GM21447 (cell line): ENCODE measurements at regions not wholly inside any gene's neighbourhood (a gene's known extent, or its start where the extent isn't known, plus 50 kb on each side); places are given as distances from the start of the nearest gene placed in this dataset.

ENCODE experiments used
- ATAC-seq: cut with Tn5 transposase; IDR thresholded peaks from one replicate; pipeline ENCODE4 v1.9.1; 2021; ENCODE audit not compliant: unreplicated experiment

DNA sequence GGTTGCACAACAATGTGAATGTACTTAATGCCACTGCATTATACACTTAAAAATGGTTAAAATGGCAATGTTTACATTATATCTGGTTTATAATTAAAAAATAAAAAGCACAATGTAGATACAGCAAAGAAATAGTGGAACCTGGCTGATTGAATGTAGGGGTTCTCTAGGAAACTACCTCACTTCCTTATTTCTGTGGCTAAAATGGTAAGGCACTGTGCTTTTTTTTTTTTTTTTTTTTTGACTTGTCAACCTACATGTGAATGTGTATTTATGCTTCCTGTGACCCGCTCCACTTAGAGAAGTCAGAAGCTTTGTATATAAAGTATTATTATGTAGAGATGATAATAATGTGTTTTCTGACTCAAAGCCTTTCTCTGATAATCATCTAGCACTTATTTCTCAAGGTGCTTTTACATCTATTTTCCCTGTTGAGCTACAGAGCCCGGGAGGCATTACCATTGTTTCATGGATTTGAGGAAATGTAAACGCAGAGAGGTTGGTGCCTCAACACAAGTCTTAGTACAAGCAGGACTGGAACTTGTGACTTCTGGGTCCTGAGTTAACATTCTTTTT lies 55.0 kb downstream of the SOX4 start:
- ATAC-seq: peak; percentile 60

DNA sequence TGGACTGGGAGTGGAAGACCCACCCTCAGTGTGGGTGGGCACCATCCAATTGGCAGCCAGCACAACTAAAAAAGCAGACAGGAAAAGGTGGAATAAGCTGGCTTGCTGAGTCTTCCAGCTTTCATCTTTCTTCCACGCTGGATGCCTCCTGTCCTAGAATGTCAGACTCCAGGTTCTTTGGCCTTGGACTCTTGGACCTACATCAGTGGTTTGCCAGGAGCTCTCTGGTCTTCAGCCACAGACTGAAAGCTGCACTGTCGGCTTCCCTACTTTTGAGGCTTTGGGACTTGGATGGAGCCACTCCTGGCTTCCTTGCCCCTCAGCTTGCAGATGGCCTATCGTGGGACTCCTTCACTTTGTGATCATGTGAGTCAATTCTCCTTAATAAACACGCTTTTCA lies 59.8 kb downstream of the SOX4 start:
- ATAC-seq: no peak

DNA sequence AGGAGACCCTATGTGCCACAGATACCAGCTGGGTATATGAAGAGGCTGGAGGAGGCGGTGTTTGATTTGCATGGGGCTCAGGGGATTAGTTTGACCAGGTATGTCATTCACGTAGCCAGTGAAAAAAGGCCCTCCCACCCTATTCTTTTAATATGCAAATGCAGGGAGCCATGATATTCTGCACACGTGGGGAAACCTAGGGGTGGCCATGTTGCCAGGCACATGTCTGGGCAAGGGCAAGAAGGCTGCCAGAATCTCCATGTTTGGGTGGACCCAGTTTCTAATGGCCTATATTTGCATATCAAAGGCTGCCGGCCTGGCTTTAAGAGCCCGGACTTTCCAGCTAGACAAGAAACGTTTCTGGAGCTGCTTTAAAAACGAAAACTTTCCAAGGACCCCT lies 60.4 kb downstream of the SOX4 start:
- no peak for ATAC-seq

DNA sequence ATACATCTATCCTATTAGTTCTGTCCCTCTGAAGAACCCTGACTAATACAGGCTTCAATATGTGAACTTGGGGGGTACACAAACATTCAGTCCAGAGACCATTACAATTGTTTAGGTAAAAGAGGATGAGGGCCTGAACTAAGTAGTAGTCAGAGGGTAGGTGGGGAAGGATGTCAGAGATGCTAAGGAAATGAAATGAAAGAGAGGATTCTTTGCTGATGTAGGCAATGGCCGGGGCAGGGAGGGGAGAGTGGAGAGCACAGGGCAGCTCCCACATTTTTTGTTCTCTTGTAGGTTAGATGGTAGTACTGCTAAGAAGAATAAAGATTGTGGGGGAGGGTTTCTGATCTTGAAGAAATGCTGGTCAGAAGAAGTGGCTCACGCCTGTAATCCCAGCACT lies 60.8 kb downstream of the SOX4 start:
- ATAC-seq: no peak

DNA sequence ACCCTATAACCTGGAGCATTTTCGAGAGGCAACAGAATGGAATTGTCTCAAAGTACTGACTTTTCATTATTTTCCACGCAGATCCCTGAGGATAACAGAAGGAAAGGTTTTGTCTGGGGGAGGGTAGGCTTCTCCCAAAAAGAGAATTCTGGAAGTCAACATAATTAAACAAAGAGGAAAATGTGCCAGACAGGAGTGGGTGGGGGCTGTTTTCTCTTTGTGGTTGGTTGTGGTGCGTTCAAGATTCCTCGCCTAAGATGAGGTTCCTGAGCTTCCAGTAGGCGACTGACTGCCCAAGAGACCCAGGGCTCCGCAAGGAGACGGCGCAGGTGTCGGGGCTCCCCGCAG lies 70.4 kb downstream of the SOX4 start:
- no peak for ATAC-seq

DNA sequence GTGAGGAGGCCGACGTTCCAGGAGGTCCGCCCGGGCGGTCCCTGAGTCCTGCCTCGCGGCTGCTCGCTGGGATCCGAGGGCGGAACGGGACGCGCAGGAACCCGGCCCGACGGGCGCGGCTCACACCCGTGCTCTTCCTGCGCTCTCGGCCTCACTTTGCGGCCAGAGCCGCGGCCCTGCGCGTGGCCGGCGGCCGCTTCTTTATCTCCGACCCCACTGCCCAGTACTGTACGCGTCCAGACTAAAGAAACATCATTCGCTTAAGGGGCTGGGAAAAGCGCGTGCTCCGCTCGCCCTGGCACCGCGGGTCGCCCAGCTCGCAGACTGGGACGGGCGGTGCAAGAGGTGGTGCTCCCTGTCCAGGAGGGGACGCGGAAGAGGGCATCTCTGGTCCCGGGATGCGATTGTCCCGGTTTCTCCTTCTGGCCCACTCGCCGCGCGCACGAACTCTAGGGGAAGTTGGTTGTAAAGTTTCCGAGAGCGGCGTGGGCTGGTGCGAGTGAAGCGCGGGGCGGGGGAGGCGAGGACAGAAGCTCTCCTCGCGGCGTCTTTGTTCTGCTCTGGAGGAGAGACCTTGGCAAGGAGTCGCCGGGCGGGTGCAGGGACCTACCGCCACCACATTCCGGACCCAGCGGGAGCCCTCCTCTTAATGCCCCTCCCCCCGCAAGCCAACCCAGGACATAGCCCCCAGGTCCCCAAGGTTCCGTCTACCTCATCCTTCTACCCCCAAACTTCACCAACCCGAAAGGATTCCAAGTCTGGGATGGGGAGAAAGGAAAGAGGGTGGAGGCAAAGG lies 71.0 kb downstream of the SOX4 start:
- ATAC-seq: no peak

DNA sequence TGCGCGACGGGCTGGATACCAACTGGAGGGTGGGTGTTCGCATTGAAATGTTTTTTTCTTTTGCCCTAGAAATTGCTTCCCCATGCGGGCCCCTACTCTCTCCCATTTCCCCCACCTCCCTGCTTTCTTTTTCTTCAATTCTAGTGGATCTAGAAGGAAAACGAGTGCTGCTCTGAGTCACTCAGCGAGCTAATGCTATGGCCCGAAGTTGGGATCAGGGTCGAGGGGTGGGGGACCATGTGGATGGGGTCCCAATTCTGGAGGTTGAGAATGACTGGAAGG lies 71.5 kb downstream of the SOX4 start:
- no peak for ATAC-seq

DNA sequence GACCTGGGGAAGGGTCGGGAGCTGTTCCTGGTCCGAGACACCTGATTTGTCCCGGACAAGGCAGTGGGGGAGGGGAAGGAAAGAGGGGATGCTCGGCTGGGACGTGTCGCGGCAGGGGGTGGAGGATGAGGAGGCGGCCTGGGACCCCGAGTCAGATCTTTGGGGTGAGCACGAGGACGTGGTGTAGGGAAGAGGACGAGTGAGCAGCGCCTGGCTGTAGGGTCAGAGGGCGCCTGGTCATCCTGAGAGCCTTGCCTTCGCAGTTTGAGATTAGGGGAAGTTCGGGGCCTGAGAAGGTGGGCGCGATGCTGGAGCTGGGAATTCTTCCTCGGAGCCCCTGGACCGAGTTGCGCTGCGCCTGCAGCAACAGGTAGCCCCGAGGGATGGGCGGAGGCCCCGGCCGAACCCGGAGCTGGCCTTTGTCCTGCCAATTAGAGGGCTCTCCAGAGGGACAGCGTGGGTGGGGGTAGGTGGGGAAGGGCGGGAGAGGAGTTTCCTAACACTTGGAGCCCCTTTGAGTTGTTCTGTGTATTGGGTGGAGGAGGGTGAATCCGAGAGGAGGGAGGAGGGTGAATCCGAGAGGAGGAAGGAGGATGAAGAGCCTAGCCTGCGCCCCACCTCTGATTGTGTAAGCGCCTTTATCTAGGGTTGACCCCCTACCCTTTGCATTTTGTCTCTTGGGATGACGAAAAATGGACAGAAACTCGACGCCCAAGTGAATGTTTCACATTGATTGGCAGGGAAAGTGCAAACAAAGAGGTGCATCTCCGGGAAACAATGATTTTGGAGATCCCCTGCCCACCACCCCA lies 72.0 kb downstream of the SOX4 start:
- ATAC-seq: no peak

DNA sequence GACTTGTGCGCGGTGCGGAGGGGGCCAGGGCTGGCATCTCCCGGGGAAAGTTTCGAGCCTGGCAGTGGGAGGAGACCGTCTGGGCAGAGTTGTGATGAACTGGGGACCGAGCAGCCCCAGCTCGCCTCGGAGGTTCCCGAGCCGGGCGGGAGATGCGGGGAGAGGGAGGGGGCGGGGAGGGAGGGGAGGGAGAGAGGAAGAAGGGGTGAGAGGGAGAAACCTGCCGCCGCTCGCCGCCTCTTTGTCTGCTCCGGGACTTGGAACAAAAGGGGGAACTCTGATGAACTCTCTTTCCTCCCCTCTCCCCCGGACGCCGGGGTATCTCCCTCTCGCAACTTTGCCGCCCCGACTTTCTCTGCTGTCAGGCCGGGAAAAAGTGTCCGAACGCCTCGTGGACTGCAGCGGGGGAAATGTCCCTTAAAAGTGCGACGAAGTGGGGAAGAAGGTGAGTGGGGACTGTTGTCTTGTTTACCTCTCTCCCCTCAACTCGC lies 72.7 kb downstream of the SOX4 start:
- no peak for ATAC-seq

DNA sequence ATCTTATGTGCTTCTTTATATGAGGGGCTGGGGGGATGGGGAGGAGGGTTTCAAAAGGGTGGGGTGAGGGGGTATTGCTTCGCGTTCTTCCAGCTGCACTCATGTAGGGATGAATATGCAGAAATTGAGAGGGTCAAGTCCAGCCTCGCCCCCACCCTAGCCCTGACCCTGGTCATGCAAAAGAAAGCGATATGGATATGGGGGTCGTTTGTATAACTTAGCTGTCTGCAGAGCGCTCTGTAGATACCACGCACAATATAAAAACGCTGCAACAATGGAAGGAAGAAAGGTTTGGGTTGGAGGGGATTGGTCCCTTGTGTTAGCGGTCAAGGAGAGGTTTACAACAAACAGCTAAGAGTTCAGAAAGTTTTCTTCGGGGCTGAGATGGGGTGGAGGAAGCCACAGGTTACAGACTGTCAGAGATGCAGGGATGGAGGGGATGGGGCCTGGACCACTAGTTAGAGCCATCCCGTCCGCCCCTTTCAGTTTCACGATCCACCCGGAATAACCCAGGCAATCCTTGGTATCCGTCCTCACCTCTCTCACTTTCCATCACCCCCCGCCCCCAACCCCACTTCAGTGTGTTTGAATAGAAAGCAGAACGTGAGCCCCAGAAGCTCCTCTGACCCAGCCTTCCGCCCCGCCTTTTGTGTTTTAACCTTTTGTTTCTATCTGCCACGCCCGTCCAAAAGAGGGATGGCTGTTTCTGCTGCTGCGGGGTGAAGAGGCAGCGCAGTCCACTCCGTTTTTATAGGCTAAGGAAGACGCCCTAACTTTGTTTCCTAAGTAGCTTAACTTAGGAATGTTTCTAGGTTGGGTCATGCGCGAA lies 73.5 kb downstream of the SOX4 start:
- ATAC-seq: no peak

DNA sequence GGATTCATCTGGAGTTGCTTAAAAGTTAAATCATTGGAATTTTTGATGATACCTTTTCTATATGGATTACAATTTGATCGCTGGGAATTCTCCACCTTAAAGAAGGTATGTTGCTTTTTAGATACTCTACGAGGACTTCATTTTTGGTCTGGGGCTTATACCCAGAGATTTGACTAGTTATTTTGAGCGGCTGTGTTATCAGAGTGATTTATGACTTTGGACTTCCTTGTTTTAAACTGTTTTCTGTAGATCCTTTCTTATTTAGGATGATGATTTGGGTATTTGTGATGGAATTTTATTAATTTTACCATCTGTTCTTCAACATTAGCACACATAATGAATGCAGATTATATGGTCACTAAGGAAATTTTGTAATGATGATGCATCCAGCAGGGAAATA lies 75.2 kb downstream of the SOX4 start:
- ATAC-seq: no peak

DNA sequence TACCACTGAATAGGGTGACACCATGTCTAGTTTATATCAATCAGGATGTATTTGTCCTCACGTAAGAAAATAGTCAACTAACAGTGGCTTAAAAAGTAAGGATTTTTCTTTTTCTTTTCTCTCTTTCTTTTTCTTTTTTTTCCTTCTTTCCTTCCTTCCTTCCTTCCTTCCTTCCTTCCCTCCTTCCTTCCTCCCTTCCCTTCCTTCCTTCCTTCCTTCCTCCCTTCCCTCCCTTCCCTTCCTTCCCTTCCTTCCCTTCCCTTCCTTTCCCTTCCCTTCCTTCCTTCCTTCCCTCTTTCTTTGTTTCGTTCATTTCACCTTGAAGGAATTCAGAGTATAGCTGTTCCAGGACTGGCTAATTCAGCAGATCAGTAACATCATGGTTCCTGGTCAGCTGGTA lies 83.2 kb downstream of the SOX4 start:
- ATAC-seq: no peak

DNA sequence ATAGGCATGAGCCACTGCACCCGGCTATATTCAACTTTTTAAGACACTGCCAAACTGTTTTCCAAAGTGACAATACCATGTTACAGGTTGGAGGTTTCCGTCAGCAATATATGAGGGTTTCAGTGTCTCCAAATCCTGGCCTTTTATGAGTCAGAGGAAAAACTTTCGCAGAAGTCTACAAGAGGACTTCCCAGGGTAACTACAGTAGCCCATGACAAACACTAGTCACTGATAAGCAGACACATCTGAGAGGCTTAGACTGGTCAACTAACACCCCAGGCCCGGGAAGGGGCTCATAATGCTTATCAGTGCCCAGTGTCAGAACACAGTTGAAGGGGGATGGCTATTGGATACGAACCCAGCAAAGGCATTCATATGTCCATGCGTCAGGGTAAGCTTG lies 85.4 kb downstream of the SOX4 start:
- no peak for ATAC-seq

DNA sequence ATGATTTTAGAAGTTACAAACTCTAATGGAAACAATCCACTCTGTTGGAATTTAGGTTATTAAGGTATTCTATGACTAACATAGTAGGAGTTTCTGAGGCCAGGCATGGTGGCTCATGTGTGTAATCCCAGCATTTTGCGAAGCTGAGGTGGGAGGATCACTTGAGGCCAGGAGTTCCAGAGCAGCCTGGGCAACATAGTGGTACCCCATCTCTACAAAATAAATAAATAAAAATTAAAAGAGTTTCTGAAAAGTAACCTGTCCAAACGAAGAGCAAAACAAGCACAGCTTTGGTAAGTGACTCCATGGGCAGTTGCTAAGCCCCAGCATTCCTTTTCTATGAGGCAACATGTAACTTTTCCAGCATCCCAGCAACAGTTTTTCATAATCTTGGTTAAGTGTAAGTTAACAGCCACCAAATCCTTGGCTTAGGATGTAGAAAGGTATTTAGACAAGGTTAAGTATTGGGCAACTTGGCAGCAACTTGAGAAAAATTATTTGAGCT lies 86.3 kb downstream of the SOX4 start:
- no peak for ATAC-seq

DNA sequence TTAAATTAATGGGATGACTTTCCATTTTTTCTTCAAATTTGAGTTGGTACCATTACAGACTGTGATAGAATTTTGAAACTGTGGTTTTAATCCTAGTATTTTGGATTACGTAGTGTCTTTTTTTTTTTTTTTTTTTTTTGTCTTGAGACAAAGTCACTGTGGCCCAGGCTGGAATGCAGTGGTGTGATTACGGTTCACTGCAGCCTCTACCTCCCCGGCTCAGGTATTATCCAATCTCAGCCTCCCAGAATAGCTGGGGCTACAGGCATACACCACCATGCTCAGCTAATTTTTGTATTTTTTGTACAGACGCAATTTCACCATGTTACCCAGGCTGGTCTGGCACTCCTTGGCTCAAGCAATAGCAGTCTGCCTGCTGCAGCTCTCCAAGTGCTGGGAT lies 87.1 kb downstream of the SOX4 start:
- no peak for ATAC-seq

DNA sequence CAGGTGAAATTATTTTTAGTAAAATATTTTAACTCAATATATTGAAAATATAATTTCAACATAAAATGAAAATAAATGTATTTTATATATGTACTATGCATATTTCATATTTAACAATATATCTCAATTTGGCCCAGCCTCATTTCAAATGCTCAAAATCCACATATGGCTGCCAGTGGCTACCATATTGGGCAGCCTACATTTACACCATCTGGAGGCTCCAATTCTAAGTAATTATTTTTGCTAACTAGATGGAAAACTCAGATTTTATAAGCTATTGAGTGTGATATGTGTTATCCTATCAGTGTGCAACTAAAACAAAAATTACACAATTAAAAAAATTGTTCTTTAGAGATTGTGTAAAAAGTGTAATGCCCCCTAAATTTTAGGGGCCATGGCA lies 96.9 kb downstream of the SOX4 start:
- ATAC-seq: no peak

DNA sequence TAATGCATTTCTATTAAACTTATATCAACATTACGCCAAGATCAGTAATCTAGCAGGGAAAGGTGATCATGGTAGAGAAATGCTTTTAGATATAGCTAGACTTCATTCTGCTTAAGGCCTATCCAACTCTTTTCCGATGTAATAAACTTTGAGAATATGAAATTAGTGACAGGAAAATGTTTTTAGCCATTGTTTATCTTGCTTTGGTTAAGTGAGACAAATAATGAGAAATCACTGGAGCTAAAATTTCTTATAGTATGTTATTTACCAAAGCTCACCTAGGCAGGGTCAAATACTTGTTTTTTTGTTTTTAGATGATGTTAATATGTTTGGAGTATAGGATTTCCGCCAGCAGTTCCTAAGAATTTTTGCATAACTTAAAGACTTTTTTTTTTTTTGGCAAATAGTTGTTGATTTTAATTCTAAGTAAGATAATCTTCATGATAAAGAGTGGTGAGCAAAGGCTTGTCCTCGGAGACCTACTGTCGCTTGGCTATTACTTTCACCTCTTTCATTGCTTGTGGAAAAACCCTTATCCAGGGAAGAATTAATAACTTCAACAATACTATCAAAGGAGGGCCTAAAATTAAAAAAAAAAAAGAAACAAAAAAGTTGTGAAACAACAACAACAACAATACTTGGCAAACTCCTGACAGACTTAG lies 98.3 kb downstream of the SOX4 start:
- ATAC-seq: no peak

DNA sequence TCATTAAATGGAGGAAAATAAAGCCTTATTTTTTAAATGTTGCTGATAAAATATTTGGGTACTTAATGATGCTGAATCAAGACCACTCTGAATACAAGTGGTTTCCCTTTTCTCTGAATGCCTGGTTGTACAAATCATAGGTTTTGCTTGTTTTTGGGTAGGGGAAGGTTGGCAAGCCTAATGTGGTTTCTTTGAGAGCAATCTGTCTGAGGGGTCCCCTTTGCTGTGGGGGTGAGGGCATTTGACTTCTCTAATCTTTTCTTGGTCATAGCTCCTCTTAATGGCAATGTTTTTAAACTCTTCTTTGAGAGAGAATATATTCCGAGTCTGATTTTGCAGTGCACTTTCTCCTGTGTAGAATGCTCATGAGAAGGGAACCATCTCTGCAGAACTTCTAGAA lies 99.2 kb downstream of the SOX4 start:
- ATAC-seq: no peak

DNA sequence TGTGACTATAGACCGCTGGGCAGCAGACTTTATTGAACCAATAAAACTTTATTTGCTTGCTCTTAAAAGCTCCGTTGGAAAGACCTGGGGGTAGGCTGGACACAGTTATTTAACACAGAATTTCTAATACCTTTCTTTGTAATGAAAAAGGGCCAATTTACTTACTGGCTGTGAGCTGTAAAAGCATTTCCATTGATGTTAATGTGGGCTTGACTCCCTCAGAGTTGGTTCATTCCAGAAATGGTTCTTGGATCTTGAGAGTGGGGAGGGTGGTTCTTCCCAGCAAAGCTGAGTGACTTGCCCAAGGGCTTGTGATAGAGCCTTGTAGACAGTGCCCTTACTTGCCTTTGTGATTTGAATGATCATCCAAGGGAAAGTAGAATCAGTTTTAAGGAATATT lies 100.6 kb downstream of the SOX4 start:
- ATAC-seq: no peak

DNA sequence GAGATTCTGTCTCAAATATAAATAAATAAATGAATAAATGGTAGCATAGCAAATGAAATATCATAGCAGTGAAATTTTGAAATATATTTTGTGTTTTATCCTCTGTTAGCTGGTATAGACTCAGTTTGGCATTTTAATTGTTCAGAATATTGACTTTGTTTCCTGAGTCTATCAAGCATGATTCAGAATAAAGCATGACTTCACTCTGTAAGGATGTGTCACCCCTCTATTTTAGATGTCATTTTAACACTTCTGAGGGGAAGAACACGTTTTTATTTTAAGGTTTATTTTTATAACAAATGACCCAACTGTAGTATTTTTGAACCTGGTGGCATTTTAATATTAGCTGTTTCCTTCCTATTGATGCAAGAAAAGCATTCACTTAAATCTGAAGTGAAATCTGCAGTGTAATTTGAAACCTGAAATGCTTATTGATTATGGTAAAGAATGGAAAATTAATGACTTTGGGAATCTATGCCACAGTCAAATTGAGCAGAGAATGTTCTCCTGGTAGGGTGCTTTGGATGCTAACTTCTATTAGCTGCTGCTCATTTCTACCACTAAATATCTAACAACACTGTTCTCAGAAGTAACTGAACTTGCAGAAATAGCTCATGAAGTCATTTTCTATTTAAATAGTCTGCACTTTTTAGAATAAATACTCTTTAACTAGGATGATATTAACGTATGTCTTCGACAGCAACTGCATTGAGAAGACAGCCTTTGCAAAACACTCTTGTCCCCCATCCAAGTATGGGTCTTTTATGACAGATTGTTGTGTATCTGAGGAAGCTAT lies 114.2 kb downstream of the SOX4 start:
- no peak for ATAC-seq
